Mucosa of descending colon (tissue), 3 donors: ENCODE measurements at regions not wholly inside any gene's neighbourhood (a gene's known extent, or its start where the extent isn't known, plus 50 kb on each side); places are given as distances from the start of the nearest gene placed in this dataset.

Experiments
- ATAC-seq: fragments of 200-7000 bp; cut with Tn5 transposase; one replicate; pipeline ENCODE4 v1.9.1; 2020; ENCODE audit warnings: mild to moderate bottlenecking, moderate library complexity
- DNase-seq, 3 donors: peaks; one replicate each; pipeline ENCODE4 v3.0.0-alpha.2; 2020
- H3K36me3 ChIP-seq: fragments of 200-600 bp; one replicate; pipeline ENCODE4 v1.8.0; 2021; ENCODE audit warnings: low read depth, mild to moderate bottlenecking
- H3K4me1 ChIP-seq: fragments of 200-600 bp; one replicate; pipeline ENCODE4 v1.8.0; 2021; ENCODE audit warnings: low read depth, mild to moderate bottlenecking
- H3K4me3 ChIP-seq: fragments of 200-600 bp; one replicate; pipeline ENCODE4 v1.8.0; 2021; ENCODE audit warnings: mild to moderate bottlenecking
- H3K9me3 ChIP-seq: fragments of 200-600 bp; one replicate; pipeline ENCODE4 v1.8.0; 2021; ENCODE audit warnings: mild to moderate bottlenecking
- CTCF ChIP-seq: fragments of 200-600 bp; IDR thresholded peaks from one replicate; pipeline ENCODE4 v1.8.0; 2022; ENCODE audit warnings: antibody characterized with exemption, mild to moderate bottlenecking
- intact Hi-C, 2 donors: fragments of 100-400 bp; cut with DNase I in 1 of 2; cut with micrococcal nuclease in 1 of 2; formaldehyde crosslinking; loops; one replicate each; pipeline versions ENCODE4 v1.11.0 to v1.11.1; 2022; cut with DNase I, micrococcal nuclease
- donor health status: DM: no; HTN: no; CAD: no; lungs with moderate emphysema.
- donor health status: DM: no; HTN: no; CAD: no.
- donor health status: DM: no; HTN: yes; CAD: no.

GRCh38 chr14:61615743-61616523 is 79.4 kb upstream of the HIF1A start:
- no peak for TF ChIP-seq CTCF
- DNase-seq (no peak), ATAC-seq (peak; percentile 24)
- Histone ChIP-seq H3K4me1 (no peaks in the 10 kb centered on the region), H3K4me3 (no peak overlapping the region), H3K36me3 (no peaks in the 10 kb centered on the region), H3K9me3 (no peaks in the 10 kb centered on the region)
- intact Hi-C loops: no loop called here

GRCh38 chr14:61616524-61617185 is 78.7 kb upstream of the HIF1A start:
- H3K36me3 ChIP-seq: no peaks in the 10 kb centered on the region
- no peak for TF ChIP-seq CTCF
- no peaks in the 10 kb centered on the region for H3K4me1 ChIP-seq
- H3K4me3 ChIP-seq: no peak overlapping the region
- DNase-seq: no peak
- no peaks in the 10 kb centered on the region for H3K9me3 ChIP-seq
- intact Hi-C loops: no loop called here
- ATAC-seq: no peak

GRCh38 chr14:61618448-61618847 is 76.9 kb upstream of the HIF1A start:
- Histone ChIP-seq H3K4me3 (no peak overlapping the region), H3K4me1 (no peaks in the 10 kb centered on the region), H3K36me3 (no peaks in the 10 kb centered on the region), H3K9me3 (no peaks in the 10 kb centered on the region)
- ATAC-seq (peak; percentile 57), DNase-seq (no peak)
- intact Hi-C loops: no loop called here
- no peak for TF ChIP-seq CTCF

- Histone ChIP-seq H3K4me1 (no peaks in the 10 kb centered on the region), H3K9me3 (no peaks in the 10 kb centered on the region), H3K36me3 (no peaks in the 10 kb centered on the region), H3K4me3 (no peak overlapping the region)
- intact Hi-C loops: no loop called here
- TF ChIP-seq CTCF: no peak
- no peak for ATAC-seq
- DNase-seq: no peak
Measured at GRCh38 chr14:61619494-61619893, 75.8 kb upstream of the HIF1A start.

- no peak for TF ChIP-seq CTCF
- H3K9me3 ChIP-seq: no peaks in the 10 kb centered on the region
- DNase-seq: no peak
- H3K36me3 ChIP-seq: no peaks in the 10 kb centered on the region
- peak; percentile 38 for ATAC-seq
- no peaks in the 10 kb centered on the region for H3K4me1 ChIP-seq
- intact Hi-C loops: no loop called here
- no peak overlapping the region for H3K4me3 ChIP-seq
Measured at GRCh38 chr14:61620130-61620946, 75.0 kb upstream of the HIF1A start.
